ENCODE measurements at regions not wholly inside any gene's neighbourhood (a gene's known extent, or its start where the extent isn't known, plus 50 kb on each side); places are given as distances from the start of the nearest gene placed in this dataset.

DNA sequence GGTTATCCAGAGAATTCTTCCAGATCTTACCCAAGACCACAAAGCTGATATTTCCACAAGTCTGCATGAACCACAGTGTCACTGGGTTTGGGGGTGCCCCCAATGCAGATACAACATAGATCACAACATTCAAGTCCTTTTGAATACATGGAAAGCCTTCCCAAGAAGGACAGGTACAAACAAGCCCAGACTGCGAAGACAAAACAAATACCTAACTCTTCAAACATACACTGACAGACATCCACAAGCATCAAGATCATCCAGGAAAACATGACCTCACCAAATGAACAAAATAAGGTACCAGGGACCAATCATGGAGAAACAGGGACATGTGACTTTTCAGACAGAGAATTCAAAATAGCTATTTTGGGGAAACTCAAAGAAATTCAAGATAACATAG lies 93.1 kb downstream of the MDH1 start:
- TF ChIP-seq, protein P1, sequence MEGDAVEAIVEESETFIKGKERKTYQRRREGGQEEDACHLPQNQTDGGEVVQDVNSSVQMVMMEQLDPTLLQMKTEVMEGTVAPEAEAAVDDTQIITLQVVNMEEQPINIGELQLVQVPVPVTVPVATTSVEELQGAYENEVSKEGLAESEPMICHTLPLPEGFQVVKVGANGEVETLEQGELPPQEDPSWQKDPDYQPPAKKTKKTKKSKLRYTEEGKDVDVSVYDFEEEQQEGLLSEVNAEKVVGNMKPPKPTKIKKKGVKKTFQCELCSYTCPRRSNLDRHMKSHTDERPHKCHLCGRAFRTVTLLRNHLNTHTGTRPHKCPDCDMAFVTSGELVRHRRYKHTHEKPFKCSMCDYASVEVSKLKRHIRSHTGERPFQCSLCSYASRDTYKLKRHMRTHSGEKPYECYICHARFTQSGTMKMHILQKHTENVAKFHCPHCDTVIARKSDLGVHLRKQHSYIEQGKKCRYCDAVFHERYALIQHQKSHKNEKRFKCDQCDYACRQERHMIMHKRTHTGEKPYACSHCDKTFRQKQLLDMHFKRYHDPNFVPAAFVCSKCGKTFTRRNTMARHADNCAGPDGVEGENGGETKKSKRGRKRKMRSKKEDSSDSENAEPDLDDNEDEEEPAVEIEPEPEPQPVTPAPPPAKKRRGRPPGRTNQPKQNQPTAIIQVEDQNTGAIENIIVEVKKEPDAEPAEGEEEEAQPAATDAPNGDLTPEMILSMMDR (IDR thresholded peaks at IDR 0.05; ENCODE audit: control extremely low read depth, extremely low read depth, low read depth, missing control alignments) = no peak
- ChIA-PET POLR2A (no interaction called here), CTCF (interaction anchor here (0.8 to 2.0 kb wide), 4 partner anchors 12 to 179 kb away, joined by 3 to 10 read pairs (median 4); no protein-coding TSS in a partner anchor)
- no peak for DNase-seq (ENCODE audit: extremely low spot score)

DNA sequence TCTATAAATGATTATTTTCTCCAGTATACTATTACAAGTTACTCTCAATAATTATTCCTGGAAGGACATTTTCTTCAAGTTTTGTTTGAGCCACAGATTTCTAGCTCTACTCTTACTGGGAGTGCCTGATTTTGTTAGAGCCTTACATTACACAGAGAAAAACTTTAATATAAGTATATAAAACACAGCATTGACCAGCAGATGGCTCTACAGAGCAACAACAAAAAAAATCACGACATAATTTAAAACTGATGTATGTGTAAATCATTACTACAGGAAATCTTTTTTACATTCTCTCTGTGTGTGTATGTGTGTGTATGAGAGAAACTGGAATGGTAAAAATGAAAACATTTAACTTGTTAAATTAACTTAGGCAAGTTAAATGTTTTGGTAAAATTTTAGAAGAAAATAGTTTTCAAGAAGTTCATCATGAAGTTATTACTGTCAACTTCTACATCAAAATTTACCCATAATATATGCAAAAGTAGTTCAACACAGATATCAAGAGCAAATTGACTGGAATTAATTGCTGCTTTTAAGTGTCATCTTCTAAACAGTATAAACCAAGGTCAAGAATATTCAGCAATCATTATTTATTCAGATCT lies 103.3 kb downstream of the MDH1 start:
- CTCF ChIA-PET = interaction anchor here (0.7 to 3.4 kb wide), 9 partner anchors 11 to 196 kb away, joined by 3 to 15 read pairs (median 3); no protein-coding TSS in a partner anchor
- DNase-seq (ENCODE audit: extremely low spot score) = peak; percentile 41
- TF ChIP-seq, protein P1 (IDR thresholded peaks at IDR 0.05; ENCODE audit: control extremely low read depth, extremely low read depth, low read depth, missing control alignments) = peak; percentile 41
- POLR2A ChIA-PET = interaction anchor here (0.7 kb wide), 1 partner anchor 133 kb away, joined by 3 read pairs; no protein-coding TSS in a partner anchor

DNA sequence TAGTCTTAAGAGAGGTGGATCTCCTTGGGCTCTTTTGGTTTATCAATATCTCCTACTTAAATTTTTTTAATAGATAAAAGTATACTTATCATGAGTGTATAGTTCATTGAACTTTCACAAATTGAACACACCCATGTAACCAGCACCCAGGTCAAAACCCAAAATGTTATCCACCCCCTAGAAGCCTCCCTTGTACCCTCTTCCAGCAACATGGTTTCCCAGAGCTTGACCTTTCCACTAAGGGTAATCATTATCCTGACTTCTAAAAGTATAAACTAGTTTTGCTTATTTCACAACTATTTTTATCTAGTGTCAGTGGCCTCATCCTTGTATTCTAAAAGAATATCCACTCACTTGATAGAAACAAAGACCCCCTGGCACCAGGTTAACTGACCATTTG lies 106.8 kb downstream of the MDH1 start:
- TF ChIP-seq, protein P1 (IDR thresholded peaks at IDR 0.05; ENCODE audit: control extremely low read depth, extremely low read depth, low read depth, missing control alignments) = no peak
- CTCF ChIA-PET = interaction anchor here (1.5 kb wide), 1 partner anchor 8 kb away, joined by 4 read pairs; no protein-coding TSS in a partner anchor
- no peak for DNase-seq (ENCODE audit: extremely low spot score)
- POLR2A ChIA-PET = no interaction called here

DNA sequence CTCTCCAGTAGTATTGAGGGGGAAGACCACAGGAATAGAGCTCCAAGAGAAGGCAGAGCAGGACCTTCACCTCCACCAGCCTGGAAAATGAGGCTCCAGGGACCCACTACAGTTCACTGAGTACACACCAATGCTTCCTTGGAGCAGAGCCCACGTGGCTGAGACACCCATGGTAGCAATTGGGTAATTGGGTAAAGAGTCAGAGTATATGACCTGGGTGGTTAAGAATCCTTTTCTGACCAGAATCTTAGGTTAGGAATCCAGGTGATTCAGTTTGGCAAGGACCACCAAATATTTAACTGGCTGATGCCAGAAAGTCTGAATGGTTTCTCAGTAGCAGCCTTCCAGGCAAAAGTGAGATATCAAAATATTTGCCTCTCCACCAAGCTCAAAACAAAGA lies 107.7 kb downstream of the MDH1 start:
- POLR2A ChIA-PET = no interaction called here
- DNase-seq (ENCODE audit: extremely low spot score) = no peak
- CTCF ChIA-PET = interaction anchor here (1.5 to 3.7 kb wide), 2 partner anchors 9 to 170 kb away, joined by 4 to 18 read pairs; no protein-coding TSS in a partner anchor

DNA sequence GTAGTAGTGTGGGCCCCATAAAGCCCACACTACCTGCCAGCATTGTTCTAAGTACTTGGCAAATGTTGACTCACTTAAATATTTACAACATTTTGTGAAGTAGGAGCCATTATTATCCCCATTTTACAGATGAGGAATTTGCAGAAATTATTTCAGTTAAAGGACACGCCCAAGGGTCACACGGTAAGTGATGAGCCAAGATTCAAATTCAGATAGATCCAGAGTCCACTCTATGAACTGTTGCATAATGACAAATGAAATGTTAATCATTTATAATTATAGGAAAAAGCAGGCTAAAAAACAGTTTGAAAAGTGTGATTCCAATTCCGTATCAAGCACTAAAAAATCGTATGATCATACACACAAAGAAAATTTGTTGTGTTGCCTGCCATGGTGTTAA lies 108.4 kb downstream of the MDH1 start:
- DNase-seq (ENCODE audit: extremely low spot score) = no peak
- CTCF ChIA-PET = interaction anchor here (3.7 kb wide), 1 partner anchor 169 kb away, joined by 18 read pairs; no protein-coding TSS in a partner anchor
- TF ChIP-seq, protein P1 (IDR thresholded peaks at IDR 0.05; ENCODE audit: control extremely low read depth, extremely low read depth, low read depth, missing control alignments) = no peak
- POLR2A ChIA-PET = no interaction called here

More for the DNA sequence above, 107.7 kb downstream of the MDH1 start:
- TF ChIP-seq, protein P1 (IDR thresholded peaks at IDR 0.05; ENCODE audit: control extremely low read depth, extremely low read depth, low read depth, missing control alignments) = no peak

DNA sequence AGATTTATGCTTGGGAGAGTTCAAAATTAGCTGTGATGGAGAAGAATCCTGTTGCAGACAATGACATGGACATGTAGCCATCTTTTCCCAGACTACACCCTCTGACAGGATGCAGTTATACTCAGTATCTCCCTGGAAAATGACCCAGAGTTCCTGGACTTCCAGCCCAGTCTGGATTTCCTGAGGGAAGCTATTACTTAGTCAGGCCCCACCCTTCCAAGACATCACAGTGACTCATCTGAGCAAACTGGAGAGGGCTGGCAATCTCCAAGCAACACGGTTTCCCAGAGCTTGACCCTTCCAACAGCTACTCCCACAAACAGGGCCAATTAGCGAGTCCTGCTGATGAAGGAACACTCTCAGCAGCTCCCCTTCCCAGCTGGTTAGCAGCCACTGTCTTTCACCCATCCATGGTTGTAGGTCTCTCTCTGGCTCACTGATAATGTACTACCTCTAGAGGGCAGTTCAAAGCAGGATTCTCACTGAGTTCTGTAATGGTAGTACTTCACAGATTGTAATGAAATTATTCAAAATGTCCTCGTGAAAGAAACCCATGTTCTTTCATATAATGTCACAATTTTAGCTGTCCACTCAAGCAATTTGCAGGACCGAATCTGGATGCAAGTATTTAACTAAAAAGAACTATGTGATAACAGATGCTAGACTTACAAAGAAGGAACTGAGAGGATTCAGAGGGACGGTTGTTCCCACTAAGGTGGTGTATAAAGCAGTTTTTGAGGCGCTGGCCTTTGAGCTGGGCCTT lies 110.2 kb downstream of the MDH1 start:
- ChIA-PET POLR2A (no interaction called here), CTCF (interaction anchor here (0.7 to 3.7 kb wide), 28 partner anchors 9 to 191 kb away, joined by 3 to 38 read pairs (median 5); partner anchors contain the start of gene UGP2)
- peak; percentile 41 for DNase-seq (ENCODE audit: extremely low spot score)
- TF ChIP-seq, protein P1 (IDR thresholded peaks at IDR 0.05; ENCODE audit: control extremely low read depth, extremely low read depth, low read depth, missing control alignments) = peak; percentile 68
